Glutamatergic neuron (in vitro differentiated cells): ENCODE measurements at regions not wholly inside any gene's neighbourhood (a gene's known extent, or its start where the extent isn't known, plus 50 kb on each side); places are given as distances from the start of the nearest gene placed in this dataset.
"Not testable (repeated sequence)": the region's sequence is repeated elsewhere in the genome, so short reads cannot be mapped to it uniquely, and the experiment has no call there.

ENCODE experiments used
- DNase-seq: peaks from one replicate; pipeline ENCODE4 v3.0.0; 2022
- H3K27ac Mint-ChIP-seq: one replicate; pipeline ENCODE4 v1.8.0; 2020; ENCODE audit warnings: mild to moderate bottlenecking, mixed read lengths, inconsistent platforms; ENCODE audit not compliant: unreplicated experiment
- H3K27me3 Mint-ChIP-seq: one replicate; pipeline ENCODE4 v1.8.0; 2020; ENCODE audit warnings: mild to moderate bottlenecking, moderate library complexity, mixed read lengths, inconsistent platforms; ENCODE audit not compliant: unreplicated experiment
- H3K36me3 Mint-ChIP-seq: one replicate; pipeline ENCODE4 v1.8.0; 2020; ENCODE audit warnings: mild to moderate bottlenecking, mixed read lengths, inconsistent platforms; ENCODE audit not compliant: unreplicated experiment
- H3K4me1 Mint-ChIP-seq: one replicate; pipeline ENCODE4 v1.8.0; 2020; ENCODE audit warnings: mild to moderate bottlenecking, low read depth, mixed read lengths, inconsistent platforms; ENCODE audit not compliant: unreplicated experiment
- H3K4me3 Mint-ChIP-seq: one replicate; pipeline ENCODE4 v1.8.0; 2020; ENCODE audit warnings: mild to moderate bottlenecking, mixed read lengths, inconsistent platforms; ENCODE audit not compliant: unreplicated experiment
- H3K9me3 Mint-ChIP-seq: one replicate; pipeline ENCODE4 v1.8.0; 2020; ENCODE audit warnings: mild to moderate bottlenecking, moderate library complexity, mixed read lengths, inconsistent platforms; ENCODE audit not compliant: unreplicated experiment
- TF ChIP-seq, protein P1 (sequence below): fragments of 200-600 bp; sonication (generic); IDR thresholded peaks from one replicate; pipeline ENCODE4 v1.5.0; 2021; ENCODE audit not compliant: partially characterized antibody, unreplicated experiment

DNA sequence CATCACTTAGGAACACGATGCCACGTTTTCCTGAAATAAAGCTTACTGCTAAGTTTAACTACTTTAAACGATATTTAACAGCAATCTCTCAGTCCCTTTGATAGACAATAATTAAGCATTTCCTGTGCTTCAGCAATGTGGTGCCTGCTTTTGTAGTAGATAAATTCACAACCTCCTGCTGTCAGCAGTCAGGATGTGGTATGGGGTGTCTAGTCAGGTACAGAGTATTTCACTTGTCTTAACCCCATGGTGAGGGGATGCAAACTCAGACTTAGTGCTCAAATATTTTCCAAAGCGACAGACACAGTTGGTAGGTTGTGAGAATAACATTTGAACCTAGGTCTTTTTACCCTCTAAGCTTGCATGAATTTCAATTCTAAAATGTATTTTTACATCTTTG is 526.2 kb upstream of the PFKP start:
- Mint-ChIP-seq H3K9me3 (peaks cover 2% of the 10 kb centered on the region), H3K27ac (no peak overlapping the region), H3K4me1 (no peaks in the 10 kb centered on the region), H3K4me3 (no peak overlapping the region), H3K27me3 (no peaks in the 10 kb centered on the region), H3K36me3 (peaks cover 4% of the 10 kb centered on the region)
- no peak for DNase-seq
- TF ChIP-seq, protein P1, sequence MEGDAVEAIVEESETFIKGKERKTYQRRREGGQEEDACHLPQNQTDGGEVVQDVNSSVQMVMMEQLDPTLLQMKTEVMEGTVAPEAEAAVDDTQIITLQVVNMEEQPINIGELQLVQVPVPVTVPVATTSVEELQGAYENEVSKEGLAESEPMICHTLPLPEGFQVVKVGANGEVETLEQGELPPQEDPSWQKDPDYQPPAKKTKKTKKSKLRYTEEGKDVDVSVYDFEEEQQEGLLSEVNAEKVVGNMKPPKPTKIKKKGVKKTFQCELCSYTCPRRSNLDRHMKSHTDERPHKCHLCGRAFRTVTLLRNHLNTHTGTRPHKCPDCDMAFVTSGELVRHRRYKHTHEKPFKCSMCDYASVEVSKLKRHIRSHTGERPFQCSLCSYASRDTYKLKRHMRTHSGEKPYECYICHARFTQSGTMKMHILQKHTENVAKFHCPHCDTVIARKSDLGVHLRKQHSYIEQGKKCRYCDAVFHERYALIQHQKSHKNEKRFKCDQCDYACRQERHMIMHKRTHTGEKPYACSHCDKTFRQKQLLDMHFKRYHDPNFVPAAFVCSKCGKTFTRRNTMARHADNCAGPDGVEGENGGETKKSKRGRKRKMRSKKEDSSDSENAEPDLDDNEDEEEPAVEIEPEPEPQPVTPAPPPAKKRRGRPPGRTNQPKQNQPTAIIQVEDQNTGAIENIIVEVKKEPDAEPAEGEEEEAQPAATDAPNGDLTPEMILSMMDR: no peak

DNA sequence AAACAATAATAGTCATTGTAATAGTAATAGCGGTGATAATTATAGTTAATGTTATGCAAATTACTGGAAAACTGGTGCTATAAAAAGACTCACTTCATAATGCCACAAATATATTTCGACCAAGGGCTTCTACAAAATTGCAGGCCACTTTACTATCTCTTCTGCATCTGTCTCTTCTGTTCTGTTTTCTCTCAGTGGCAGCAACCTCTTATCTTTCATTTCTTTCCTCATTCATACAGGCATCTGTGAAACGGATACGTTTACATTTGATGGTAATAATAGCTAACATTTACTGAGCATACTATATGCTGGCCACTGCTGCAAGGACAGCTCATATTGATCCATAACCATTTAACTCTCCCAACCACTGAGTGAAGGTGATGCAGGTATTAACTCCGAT is 537.4 kb upstream of the PFKP start:
- peaks cover 5% of the 10 kb centered on the region for H3K36me3 Mint-ChIP-seq
- peaks cover 2% of the 10 kb centered on the region for H3K27me3 Mint-ChIP-seq
- no peak for DNase-seq
- H3K4me3 Mint-ChIP-seq: no peak overlapping the region
- peaks cover 5% of the 10 kb centered on the region for H3K4me1 Mint-ChIP-seq
- H3K27ac Mint-ChIP-seq: no peak overlapping the region
- TF ChIP-seq, protein P1: no peak
- H3K9me3 Mint-ChIP-seq: no peaks in the 10 kb centered on the region

DNA sequence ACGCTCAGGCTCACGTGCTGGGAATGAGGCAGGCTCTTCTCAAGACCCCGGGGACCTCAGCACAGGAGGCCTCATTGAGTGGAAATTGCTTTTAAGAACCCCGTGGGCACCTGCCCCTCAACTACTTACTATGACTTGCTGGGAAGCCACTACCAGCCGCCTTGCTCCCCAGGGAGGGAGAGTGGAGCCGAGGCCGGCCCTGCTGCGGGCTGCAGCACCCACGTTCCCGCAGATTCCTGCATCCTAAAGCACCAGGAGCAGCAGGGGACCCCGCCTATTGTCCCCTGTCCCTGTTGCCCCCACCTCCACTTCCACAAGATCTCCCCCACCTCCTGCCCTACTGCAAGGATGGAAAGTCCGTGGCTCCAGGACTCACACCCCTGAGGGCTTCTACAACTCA is 541.6 kb upstream of the PFKP start:
- Mint-ChIP-seq H3K36me3 (no peaks in the 10 kb centered on the region), H3K27me3 (peaks cover 4% of the 10 kb centered on the region), H3K4me1 (peaks cover 5% of the 10 kb centered on the region), H3K4me3 (no peak overlapping the region), H3K9me3 (no peaks in the 10 kb centered on the region), H3K27ac (no peak overlapping the region)
- no peak for DNase-seq
- TF ChIP-seq, protein P1: no peak

DNA sequence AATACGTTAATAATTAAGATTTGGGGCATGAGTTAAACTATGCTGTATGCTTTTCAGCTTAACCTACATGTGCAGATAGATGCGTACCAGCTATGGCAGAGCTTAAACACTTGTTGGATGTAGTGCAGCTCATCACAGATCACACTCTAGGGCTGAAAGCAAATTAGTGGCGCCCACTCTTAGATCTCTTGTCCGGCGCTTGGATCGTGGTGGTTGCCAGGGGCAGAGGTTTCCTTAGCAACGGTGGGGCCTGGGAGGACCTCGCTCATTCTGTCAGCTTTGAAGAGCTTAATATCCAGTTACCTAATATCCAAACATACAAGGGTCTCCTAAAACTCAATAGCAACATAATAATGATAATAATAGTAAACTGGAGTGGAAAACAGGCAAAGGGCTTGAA is 548.2 kb upstream of the PFKP start:
- Mint-ChIP-seq H3K36me3 (peaks cover 16% of the 10 kb centered on the region), H3K27ac (no peak overlapping the region), H3K4me3 (no peak overlapping the region), H3K9me3 (peaks cover 2% of the 10 kb centered on the region), H3K4me1 (no peaks in the 10 kb centered on the region), H3K27me3 (peaks cover 3% of the 10 kb centered on the region)
- TF ChIP-seq, protein P1: no peak
- DNase-seq: no peak

DNA sequence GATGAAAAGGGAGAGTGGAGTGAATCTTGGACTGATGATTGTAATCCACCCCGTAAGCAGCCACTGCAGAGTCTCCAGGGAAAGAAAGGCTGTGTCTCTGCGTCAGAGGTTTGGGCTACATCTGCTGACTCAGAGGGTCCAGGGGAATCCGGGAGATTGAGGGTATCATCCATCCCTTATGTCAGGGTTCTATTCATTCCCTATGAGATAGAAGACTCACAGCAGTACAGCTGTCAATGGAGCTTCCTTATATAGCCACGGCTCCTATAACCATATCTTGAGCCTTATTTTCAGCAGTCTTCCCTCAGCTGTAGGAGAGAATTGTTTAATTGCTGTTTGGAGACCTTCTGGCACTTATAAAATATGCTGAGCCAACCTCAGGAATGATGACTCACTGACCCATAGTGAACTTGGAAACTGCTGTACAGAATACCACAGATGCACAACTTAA is 558.2 kb upstream of the PFKP start:
- H3K36me3 Mint-ChIP-seq: peaks cover 16% of the 10 kb centered on the region
- no peak overlapping the region for H3K4me3 Mint-ChIP-seq
- no peak overlapping the region for H3K27ac Mint-ChIP-seq
- H3K27me3 Mint-ChIP-seq: no peaks in the 10 kb centered on the region
- H3K9me3 Mint-ChIP-seq: peaks cover 4% of the 10 kb centered on the region
- no peak for DNase-seq
- H3K4me1 Mint-ChIP-seq: peaks cover 4% of the 10 kb centered on the region
- TF ChIP-seq, protein P1: no peak

DNA sequence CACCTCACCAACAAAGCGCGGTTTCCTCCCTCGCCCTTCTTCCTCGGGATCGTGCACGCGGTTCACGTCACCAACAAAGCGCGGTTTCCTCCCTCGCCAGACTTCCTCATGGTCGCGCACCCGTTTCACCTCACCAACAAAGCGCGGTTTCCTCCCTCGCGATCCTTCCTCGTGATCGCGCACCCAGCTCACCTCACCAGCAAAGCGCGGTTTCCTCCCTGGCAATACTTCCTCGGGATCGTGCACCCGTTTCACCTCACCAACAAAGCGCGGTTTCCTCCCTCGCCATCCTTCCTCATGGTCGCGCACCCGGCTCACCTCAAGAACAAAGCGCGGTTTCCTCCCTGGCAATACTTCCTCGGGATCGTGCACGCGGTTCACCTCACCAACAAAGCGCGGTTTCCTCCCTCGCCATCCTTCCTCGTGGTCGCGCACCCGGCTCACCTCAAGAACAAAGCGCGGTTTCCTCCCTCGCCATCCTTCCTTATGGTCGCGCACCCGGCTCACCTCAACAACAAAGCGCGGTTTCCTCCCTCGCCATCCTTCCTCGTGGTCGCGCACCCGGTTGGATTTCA is 565.9 kb upstream of the PFKP start:
- H3K27ac Mint-ChIP-seq, H3K4me3 Mint-ChIP-seq: not testable (repeated sequence)

More for the DNA sequence above, 565.9 kb upstream of the PFKP start:
- DNase-seq, H3K9me3 Mint-ChIP-seq, H3K36me3 Mint-ChIP-seq, H3K27me3 Mint-ChIP-seq: not testable (repeated sequence)
- peaks cover 11% of the 10 kb centered on the region for H3K4me1 Mint-ChIP-seq
